ENCODE measurements at regions not wholly inside any gene's neighbourhood (a gene's known extent, or its start where the extent isn't known, plus 50 kb on each side); places are given as distances from the start of the nearest gene placed in this dataset.

GRCh38 chr3:73212683-73213082 lies 151.2 kb downstream of the EBLN2 start:
- intact Hi-C loops (cut with DNase I), result no loop called here
- TF ChIP-seq POLR2A (IDR thresholded peaks at IDR 0.05) (no peak), CTCF (IDR thresholded peaks at IDR 0.05) (no peak)
- Histone ChIP-seq H3K36me3 (no peaks in the 10 kb centered on the region), H3K27me3 (no peaks in the 10 kb centered on the region), H3K4me3 (no peak overlapping the region), H3K4me1 (no peaks in the 10 kb centered on the region), H3K9me3 (no peaks in the 10 kb centered on the region), H3K27ac (no peak overlapping the region)
- ATAC-seq (no peak), DNase-seq (no peak)
- WGBS (ENCODE audit: insufficient coverage, low coverage, low lambda C conversion rate, missing lambda C conversion rate), result 32% methylated on average over 3 of the region's 3 CpGs

GRCh38 chr3:73213896-73214295 lies 152.4 kb downstream of the EBLN2 start:
- no peaks in the 10 kb centered on the region for H3K4me1 ChIP-seq
- no peak for TF ChIP-seq CTCF (IDR thresholded peaks at IDR 0.05)
- intact Hi-C loops (cut with DNase I), result no loop called here
- H3K4me3 ChIP-seq, result no peak overlapping the region
- H3K27ac ChIP-seq, result no peak overlapping the region
- DNase-seq (no peak), ATAC-seq (no peak)
- H3K27me3 ChIP-seq, result no peaks in the 10 kb centered on the region
- H3K36me3 ChIP-seq, result no peaks in the 10 kb centered on the region
- 14% methylated on average over 1 of the region's 1 CpG for WGBS (ENCODE audit: insufficient coverage, low coverage, low lambda C conversion rate, missing lambda C conversion rate)
- H3K9me3 ChIP-seq, result no peaks in the 10 kb centered on the region

GRCh38 chr3:73214846-73215245 lies 153.4 kb downstream of the EBLN2 start:
- 58% methylated on average over 2 of the region's 2 CpGs for whole genome bisulfite sequencing (ENCODE audit: insufficient coverage, low coverage, low lambda C conversion rate, missing lambda C conversion rate)

GRCh38 chr3:73215281-73215680 lies 153.8 kb downstream of the EBLN2 start:
- no peak for ATAC-seq
- Histone ChIP-seq H3K36me3 (no peaks in the 10 kb centered on the region), H3K4me3 (no peak overlapping the region), H3K27ac (no peak overlapping the region), H3K9me3 (no peaks in the 10 kb centered on the region), H3K4me1 (no peaks in the 10 kb centered on the region), H3K27me3 (no peaks in the 10 kb centered on the region)
- WGBS (ENCODE audit: insufficient coverage, low coverage, low lambda C conversion rate, missing lambda C conversion rate), result 61% methylated on average over 1 of the region's 1 CpG
- DNase-seq, result no peak
- intact Hi-C loops (cut with DNase I), result no loop called here
- TF ChIP-seq CTCF (IDR thresholded peaks at IDR 0.05) (no peak), POLR2A (IDR thresholded peaks at IDR 0.05) (no peak)

More at GRCh38 chr3:73214846-73215245, 153.4 kb downstream of the EBLN2 start:
- Histone ChIP-seq H3K27ac (no peak overlapping the region), H3K9me3 (no peaks in the 10 kb centered on the region), H3K4me3 (no peak overlapping the region), H3K36me3 (no peaks in the 10 kb centered on the region), H3K4me1 (no peaks in the 10 kb centered on the region), H3K27me3 (no peaks in the 10 kb centered on the region)
- ATAC-seq (no peak), DNase-seq (no peak)
- intact Hi-C loops (cut with DNase I), result no loop called here
- no peak for TF ChIP-seq POLR2A (IDR thresholded peaks at IDR 0.05)
- TF ChIP-seq CTCF (IDR thresholded peaks at IDR 0.05), result no peak

- ATAC-seq, result no peak
- DNase-seq, result no peak
- Histone ChIP-seq H3K9me3 (no peaks in the 10 kb centered on the region), H3K27ac (no peak overlapping the region), H3K4me1 (no peaks in the 10 kb centered on the region), H3K36me3 (no peaks in the 10 kb centered on the region), H3K27me3 (no peaks in the 10 kb centered on the region), H3K4me3 (no peak overlapping the region)
- intact Hi-C loops (cut with DNase I), result no loop called here
- TF ChIP-seq CTCF (IDR thresholded peaks at IDR 0.05) (no peak), POLR2A (IDR thresholded peaks at IDR 0.05) (no peak)
- 72% methylated on average over 4 of the region's 4 CpGs for whole genome bisulfite sequencing (ENCODE audit: insufficient coverage, low coverage, low lambda C conversion rate, missing lambda C conversion rate)
Measured at GRCh38 chr3:73215901-73216300, 154.4 kb downstream of the EBLN2 start.

Data from right lobe of liver (tissue), 6 donors.